Left hindlimb (tissue), 1 donor: ENCODE measurements at regions not wholly inside any gene's neighbourhood (a gene's known extent, or its start where the extent isn't known, plus 50 kb on each side); places are given as distances from the start of the nearest gene placed in this dataset.

Source experiments
- DNase-seq: peaks from one replicate; pipeline ENCODE4 v3.0.0-alpha.2; 2018

- no peak for DNase-seq
Observed at GRCh38 chr7:70846208-70846607, 285.7 kb upstream of the GALNT17 start.

GRCh38 chr7:70849580-70850235 is 282.2 kb upstream of the GALNT17 start:
- no peak for DNase-seq

- no peak for DNase-seq
Observed at GRCh38 chr7:70855373-70855772, 276.6 kb upstream of the GALNT17 start.

GRCh38 chr7:70856901-70857630 is 274.9 kb upstream of the GALNT17 start:
- peak; percentile 87 for DNase-seq

- DNase-seq: no peak
Observed at GRCh38 chr7:70857793-70858545, 274.0 kb upstream of the GALNT17 start.

- no peak for DNase-seq
Observed at GRCh38 chr7:70867513-70867912, 264.4 kb upstream of the GALNT17 start.

GRCh38 chr7:70870349-70870748 is 261.6 kb upstream of the GALNT17 start:
- DNase-seq: no peak

GRCh38 chr7:70872188-70872587 is 259.8 kb upstream of the GALNT17 start:
- DNase-seq: no peak

- DNase-seq: no peak
Observed at GRCh38 chr7:70881167-70881847, 250.6 kb upstream of the GALNT17 start.

- DNase-seq: no peak
Observed at GRCh38 chr7:70883750-70884439, 248.0 kb upstream of the GALNT17 start.

GRCh38 chr7:70884440-70884764 is 247.5 kb upstream of the GALNT17 start:
- DNase-seq: no peak

- DNase-seq: no peak
Observed at GRCh38 chr7:70884809-70885208, 247.1 kb upstream of the GALNT17 start.

- DNase-seq: no peak
Observed at GRCh38 chr7:70886547-70886946, 245.4 kb upstream of the GALNT17 start.

GRCh38 chr7:70887186-70887585 is 244.8 kb upstream of the GALNT17 start:
- no peak for DNase-seq

GRCh38 chr7:70890147-70890969 is 241.6 kb upstream of the GALNT17 start:
- DNase-seq: no peak

- DNase-seq: no peak
Observed at GRCh38 chr7:70893422-70893821, 238.5 kb upstream of the GALNT17 start.

- DNase-seq: no peak
Observed at GRCh38 chr7:70893971-70894715, 237.8 kb upstream of the GALNT17 start.

GRCh38 chr7:70894799-70895198 is 237.1 kb upstream of the GALNT17 start:
- peak; percentile 38 for DNase-seq

- peak; percentile 47 for DNase-seq
Observed at GRCh38 chr7:70895337-70896200, 236.4 kb upstream of the GALNT17 start.
